A673 (cell line): ENCODE measurements at regions not wholly inside any gene's neighbourhood (a gene's known extent, or its start where the extent isn't known, plus 50 kb on each side); places are given as distances from the start of the nearest gene placed in this dataset.

Source experiments
- EZH2 ChIP-seq: fragments of 200-600 bp; sonication (generic); IDR thresholded peaks from 2 replicates; pipeline ENCODE4 v1.6.1; 2017; ENCODE audit warnings: borderline replicate concordance, low read depth, mild to moderate bottlenecking, mixed read lengths, antibody characterized with exemption, low read length; ENCODE audit not compliant: poor library complexity, severe bottlenecking
- TF ChIP-seq, protein P1 (sequence below): fragments of 300-800, 200-600 bp; sonication (generic); conservative IDR thresholded peaks from 2 replicates; pipeline ENCODE4 v1.5.1; 2017; ENCODE audit warnings: low read depth, mild to moderate bottlenecking, antibody characterized with exemption, low read length, moderate library complexity, mixed read lengths

DNA sequence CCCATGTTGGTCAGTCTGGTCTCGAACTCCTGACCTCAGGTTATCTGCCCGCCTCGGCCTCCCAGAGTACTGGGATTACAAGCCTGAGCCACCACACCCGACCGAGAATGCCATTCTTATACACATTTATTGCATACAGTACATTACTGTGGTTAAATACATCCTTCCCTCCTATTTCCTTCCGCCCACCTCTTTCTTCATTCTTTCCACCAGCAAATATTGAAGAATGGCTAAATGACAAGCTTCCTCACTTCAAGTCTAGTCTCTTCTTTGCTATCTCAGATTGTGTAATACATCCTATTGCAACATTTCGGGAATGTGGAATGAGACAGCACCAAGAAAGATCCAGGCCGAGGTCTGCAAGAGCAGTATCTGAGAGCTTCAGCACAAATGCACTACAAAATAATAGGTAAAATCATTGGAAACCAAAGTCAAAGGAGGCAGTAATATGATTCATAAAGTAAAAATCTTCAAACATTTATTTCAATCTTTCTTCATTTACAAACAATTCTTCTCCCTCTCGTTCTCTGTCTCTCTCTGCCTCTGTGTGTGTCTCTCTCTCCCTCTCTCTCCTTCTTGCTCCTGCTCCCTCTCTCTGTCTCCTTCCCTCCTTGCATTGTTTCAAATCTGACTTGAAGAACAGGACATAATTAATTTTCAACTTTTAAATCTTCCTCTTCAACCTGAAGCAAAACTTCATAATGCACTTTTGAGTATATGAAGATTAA, 94.7 kb upstream of the TGFBR2 start:
- no peak for TF ChIP-seq EZH2
- TF ChIP-seq, protein P1, sequence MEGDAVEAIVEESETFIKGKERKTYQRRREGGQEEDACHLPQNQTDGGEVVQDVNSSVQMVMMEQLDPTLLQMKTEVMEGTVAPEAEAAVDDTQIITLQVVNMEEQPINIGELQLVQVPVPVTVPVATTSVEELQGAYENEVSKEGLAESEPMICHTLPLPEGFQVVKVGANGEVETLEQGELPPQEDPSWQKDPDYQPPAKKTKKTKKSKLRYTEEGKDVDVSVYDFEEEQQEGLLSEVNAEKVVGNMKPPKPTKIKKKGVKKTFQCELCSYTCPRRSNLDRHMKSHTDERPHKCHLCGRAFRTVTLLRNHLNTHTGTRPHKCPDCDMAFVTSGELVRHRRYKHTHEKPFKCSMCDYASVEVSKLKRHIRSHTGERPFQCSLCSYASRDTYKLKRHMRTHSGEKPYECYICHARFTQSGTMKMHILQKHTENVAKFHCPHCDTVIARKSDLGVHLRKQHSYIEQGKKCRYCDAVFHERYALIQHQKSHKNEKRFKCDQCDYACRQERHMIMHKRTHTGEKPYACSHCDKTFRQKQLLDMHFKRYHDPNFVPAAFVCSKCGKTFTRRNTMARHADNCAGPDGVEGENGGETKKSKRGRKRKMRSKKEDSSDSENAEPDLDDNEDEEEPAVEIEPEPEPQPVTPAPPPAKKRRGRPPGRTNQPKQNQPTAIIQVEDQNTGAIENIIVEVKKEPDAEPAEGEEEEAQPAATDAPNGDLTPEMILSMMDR: no peak
